ENCODE measurements at regions not wholly inside any gene's neighbourhood (a gene's known extent, or its start where the extent isn't known, plus 50 kb on each side); places are given as distances from the start of the nearest gene placed in this dataset.
"Not testable (repeated sequence)": the region's sequence is repeated elsewhere in the genome, so short reads cannot be mapped to it uniquely, and the experiment has no call there.

GRCh38 chr7:91754280-91754679, 126.2 kb downstream of the MTERF1 start:
- not testable (repeated sequence) for TF ChIP-seq CTCF, POLR2A, POLR2AphosphoS5, EP300 (IDR thresholded peaks at IDR 0.05)

All from gastroesophageal sphincter (tissue), 3 donors.